ENCODE measurements at regions not wholly inside any gene's neighbourhood (a gene's known extent, or its start where the extent isn't known, plus 50 kb on each side); places are given as distances from the start of the nearest gene placed in this dataset.

DNA sequence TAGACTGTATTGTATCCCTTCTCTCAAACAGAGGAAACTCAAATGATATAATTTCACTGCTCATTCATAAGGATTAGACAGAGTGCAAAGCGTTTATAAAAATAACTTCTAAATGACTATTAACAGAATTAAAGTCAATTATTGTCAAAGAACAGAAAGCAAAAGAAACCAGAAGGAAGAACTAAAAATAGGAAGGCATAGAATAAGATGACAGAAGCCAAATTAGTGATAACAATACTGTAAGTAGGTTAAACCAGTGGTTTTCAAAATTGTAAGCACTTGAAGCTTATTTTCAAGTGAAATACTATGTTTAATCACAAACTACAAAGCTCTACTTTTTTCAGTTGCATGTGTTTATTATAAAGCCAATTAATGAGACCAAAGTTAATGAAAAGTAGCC is 305.2 kb downstream of the PPP1R2C start:
- no peak for DNase-seq (ENCODE audit: extremely low spot score)
- ChIA-PET CTCF (no interaction called here), POLR2A (no interaction called here)
- no peak for TF ChIP-seq FOXA1 (IDR thresholded peaks at IDR 0.05)
- TF ChIP-seq FOXK2 (IDR thresholded peaks at IDR 0.05), result no peak
- TF ChIP-seq SUZ12 (IDR thresholded peaks at IDR 0.05), result no peak
- TF ChIP-seq BHLHE40 (IDR thresholded peaks at IDR 0.05; ENCODE audit: borderline replicate concordance), result no peak
- no peak for TF ChIP-seq ZNF384 (IDR thresholded peaks at IDR 0.05)
- TF ChIP-seq FOXM1 (IDR thresholded peaks at IDR 0.05; ENCODE audit: borderline replicate concordance), result no peak
- no peak for TF ChIP-seq HDGF (IDR thresholded peaks at IDR 0.05; ENCODE audit: borderline replicate concordance)
- no peak for TF ChIP-seq TARDBP (IDR thresholded peaks at IDR 0.05)
- TF ChIP-seq, protein P1, sequence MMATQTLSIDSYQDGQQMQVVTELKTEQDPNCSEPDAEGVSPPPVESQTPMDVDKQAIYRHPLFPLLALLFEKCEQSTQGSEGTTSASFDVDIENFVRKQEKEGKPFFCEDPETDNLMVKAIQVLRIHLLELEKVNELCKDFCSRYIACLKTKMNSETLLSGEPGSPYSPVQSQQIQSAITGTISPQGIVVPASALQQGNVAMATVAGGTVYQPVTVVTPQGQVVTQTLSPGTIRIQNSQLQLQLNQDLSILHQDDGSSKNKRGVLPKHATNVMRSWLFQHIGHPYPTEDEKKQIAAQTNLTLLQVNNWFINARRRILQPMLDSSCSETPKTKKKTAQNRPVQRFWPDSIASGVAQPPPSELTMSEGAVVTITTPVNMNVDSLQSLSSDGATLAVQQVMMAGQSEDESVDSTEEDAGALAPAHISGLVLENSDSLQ (IDR thresholded peaks at IDR 0.05), result no peak
- TF ChIP-seq NFRKB (IDR thresholded peaks at IDR 0.05), result no peak
- TF ChIP-seq CTBP1 (IDR thresholded peaks at IDR 0.05; ENCODE audit: borderline replicate concordance), result no peak
- no peak for TF ChIP-seq LEF1 (IDR thresholded peaks at IDR 0.05; ENCODE audit: borderline replicate concordance)
- no peak for TF ChIP-seq ARNT (IDR thresholded peaks at IDR 0.05)

DNA sequence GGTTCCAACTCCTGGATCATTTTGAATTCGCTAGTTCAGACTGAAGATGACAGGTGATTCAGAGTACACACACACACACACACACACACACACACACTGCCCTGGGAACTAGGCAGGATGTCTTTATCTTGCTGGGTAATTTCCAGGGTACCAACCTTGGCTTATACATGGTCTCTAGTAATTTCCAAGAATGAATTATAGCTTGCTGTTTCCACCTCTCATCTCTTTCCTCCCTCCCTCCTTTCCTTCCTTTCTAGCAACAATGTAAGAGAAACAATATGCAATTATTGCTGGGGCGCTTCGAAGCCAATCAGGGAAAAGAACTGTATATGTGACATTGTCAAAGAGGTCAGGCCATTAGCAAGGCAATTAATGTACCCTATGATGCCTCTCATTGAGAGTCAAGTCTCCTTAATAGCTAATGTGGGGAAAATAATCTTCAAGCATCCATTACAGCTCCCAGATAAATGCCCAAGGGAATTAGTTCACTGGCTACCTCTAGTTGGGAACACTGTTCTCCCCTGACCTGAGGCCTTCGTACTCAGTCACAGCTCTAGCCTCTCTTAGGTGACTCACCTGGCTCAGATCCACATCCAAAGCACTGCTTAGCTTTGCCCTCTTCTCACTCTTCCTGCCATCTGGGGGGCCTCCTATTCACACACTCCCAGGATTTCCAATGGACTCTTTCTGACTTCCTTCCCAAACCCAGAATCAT is 311.5 kb downstream of the PPP1R2C start:
- TF ChIP-seq FOXK2 (IDR thresholded peaks at IDR 0.05) (no peak), TARDBP (IDR thresholded peaks at IDR 0.05) (no peak), FOXM1 (IDR thresholded peaks at IDR 0.05; ENCODE audit: borderline replicate concordance) (no peak), ARNT (IDR thresholded peaks at IDR 0.05) (no peak), ZNF384 (IDR thresholded peaks at IDR 0.05) (no peak), HDGF (IDR thresholded peaks at IDR 0.05; ENCODE audit: borderline replicate concordance) (no peak), BHLHE40 (IDR thresholded peaks at IDR 0.05; ENCODE audit: borderline replicate concordance) (no peak), SP1 (IDR thresholded peaks at IDR 0.05) (no peak), SUZ12 (IDR thresholded peaks at IDR 0.05) (no peak), FOXA1 (IDR thresholded peaks at IDR 0.05) (no peak), ELF4 (IDR thresholded peaks at IDR 0.05) (no peak), L3MBTL2 (conservative IDR thresholded peaks at IDR 0.05) (no peak), NFRKB (IDR thresholded peaks at IDR 0.05) (no peak), CTBP1 (IDR thresholded peaks at IDR 0.05; ENCODE audit: borderline replicate concordance) (no peak), LEF1 (IDR thresholded peaks at IDR 0.05; ENCODE audit: borderline replicate concordance) (no peak)
- TF ChIP-seq, protein P1 (IDR thresholded peaks at IDR 0.05), result no peak
- no peak for DNase-seq (ENCODE audit: extremely low spot score)
- ChIA-PET POLR2A (no interaction called here), CTCF (no interaction called here)

DNA sequence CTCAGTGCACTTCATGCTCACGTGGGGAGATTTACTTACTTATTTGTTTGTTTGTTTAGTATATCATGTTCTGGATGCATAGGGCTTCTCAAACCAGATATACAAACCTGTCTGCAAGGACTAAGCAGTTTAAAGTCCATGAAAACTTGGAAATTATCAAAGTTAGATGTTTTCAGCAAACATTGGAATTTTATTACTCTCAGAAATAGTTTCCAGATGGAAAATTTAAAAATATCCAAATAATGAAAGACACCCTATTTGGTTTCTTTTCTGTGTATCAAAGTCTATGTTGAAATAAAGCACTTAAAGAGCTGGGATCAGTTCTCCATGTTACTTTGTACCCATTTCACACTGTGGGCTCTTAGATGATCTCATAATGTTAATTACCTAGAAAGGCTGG is 312.1 kb downstream of the PPP1R2C start:
- ChIA-PET CTCF (no interaction called here), POLR2A (no interaction called here)
- TF ChIP-seq ZNF384 (IDR thresholded peaks at IDR 0.05) (no peak), L3MBTL2 (conservative IDR thresholded peaks at IDR 0.05) (no peak), FOXA1 (IDR thresholded peaks at IDR 0.05) (no peak), CTBP1 (IDR thresholded peaks at IDR 0.05; ENCODE audit: borderline replicate concordance) (no peak), TARDBP (IDR thresholded peaks at IDR 0.05) (no peak), SUZ12 (IDR thresholded peaks at IDR 0.05) (no peak)
- no peak for DNase-seq (ENCODE audit: extremely low spot score)

DNA sequence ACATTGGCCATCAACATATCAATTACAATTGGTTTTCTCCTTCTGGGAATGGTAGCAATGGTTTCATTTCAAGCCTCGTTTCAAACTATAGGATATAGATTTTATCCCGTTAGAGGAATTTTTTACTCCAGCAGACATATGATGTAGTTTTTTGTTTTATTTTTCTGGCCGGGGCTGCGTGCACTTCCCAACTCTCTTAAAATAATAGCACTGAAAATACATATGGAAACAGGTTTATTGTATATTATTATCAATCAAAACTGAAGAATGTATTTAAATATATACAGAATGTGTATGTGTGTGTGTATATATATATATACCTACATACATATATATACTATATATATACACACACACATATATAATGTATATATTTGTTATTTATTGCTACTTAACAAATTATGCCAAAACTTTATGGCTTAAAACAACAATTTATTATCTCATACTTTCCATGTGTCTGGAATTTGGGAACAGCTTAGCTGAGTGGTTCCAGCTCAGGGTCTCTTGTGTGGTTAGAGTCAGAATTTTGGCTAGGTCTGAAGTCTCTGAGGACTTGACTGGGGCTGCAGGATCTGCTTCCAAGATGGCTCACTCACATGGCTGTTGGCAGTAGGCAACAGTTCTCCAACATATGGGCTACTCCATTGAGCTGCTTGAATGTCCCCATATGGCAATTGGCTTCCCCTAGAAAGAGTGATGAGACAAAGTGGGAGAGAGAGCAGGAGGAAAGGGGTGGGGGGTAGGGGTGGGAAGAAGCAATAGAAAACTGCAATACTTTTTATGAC is 314.1 kb downstream of the PPP1R2C start:
- TF ChIP-seq LEF1 (IDR thresholded peaks at IDR 0.05; ENCODE audit: borderline replicate concordance) (no peak), SUZ12 (IDR thresholded peaks at IDR 0.05) (no peak), ARNT (IDR thresholded peaks at IDR 0.05) (no peak), SP1 (IDR thresholded peaks at IDR 0.05) (no peak), FOXA1 (IDR thresholded peaks at IDR 0.05) (no peak), ELF4 (IDR thresholded peaks at IDR 0.05) (no peak), FOXK2 (IDR thresholded peaks at IDR 0.05) (no peak), L3MBTL2 (conservative IDR thresholded peaks at IDR 0.05) (no peak), TARDBP (IDR thresholded peaks at IDR 0.05) (no peak)
- TF ChIP-seq, protein P1 (IDR thresholded peaks at IDR 0.05), result no peak
- ChIA-PET POLR2A (no interaction called here), CTCF (no interaction called here)
- no peak for DNase-seq (ENCODE audit: extremely low spot score)

DNA sequence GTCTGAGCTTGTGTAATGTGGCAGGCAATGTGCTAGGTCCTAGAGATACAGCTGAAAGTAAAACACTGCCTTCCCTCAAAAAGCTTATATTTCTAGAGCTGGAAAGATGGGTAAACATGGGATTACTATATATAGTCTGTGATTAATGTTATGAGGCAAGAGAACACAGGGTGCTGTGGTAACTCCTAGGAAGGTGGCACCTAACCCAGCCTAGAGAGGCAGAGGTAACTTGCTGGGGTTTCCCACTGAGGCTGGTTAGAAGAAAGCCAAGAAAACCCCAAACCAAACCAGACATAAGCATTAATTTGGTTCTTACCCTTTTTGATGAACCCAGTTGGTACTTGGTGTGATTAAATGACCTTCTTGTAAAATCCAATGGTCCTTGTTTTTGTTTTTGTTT is 315.0 kb downstream of the PPP1R2C start:
- TF ChIP-seq SP1 (IDR thresholded peaks at IDR 0.05) (no peak), LEF1 (IDR thresholded peaks at IDR 0.05; ENCODE audit: borderline replicate concordance) (no peak), FOXM1 (IDR thresholded peaks at IDR 0.05; ENCODE audit: borderline replicate concordance) (no peak), ELF4 (IDR thresholded peaks at IDR 0.05) (no peak), FOXK2 (IDR thresholded peaks at IDR 0.05) (no peak), TARDBP (IDR thresholded peaks at IDR 0.05) (no peak), NFRKB (IDR thresholded peaks at IDR 0.05) (no peak), HDGF (IDR thresholded peaks at IDR 0.05; ENCODE audit: borderline replicate concordance) (no peak), BHLHE40 (IDR thresholded peaks at IDR 0.05; ENCODE audit: borderline replicate concordance) (no peak), SUZ12 (IDR thresholded peaks at IDR 0.05) (no peak), ARNT (IDR thresholded peaks at IDR 0.05) (no peak), L3MBTL2 (conservative IDR thresholded peaks at IDR 0.05) (no peak), FOXA1 (IDR thresholded peaks at IDR 0.05) (no peak), ZNF384 (IDR thresholded peaks at IDR 0.05) (no peak), CTBP1 (IDR thresholded peaks at IDR 0.05; ENCODE audit: borderline replicate concordance) (no peak)
- TF ChIP-seq, protein P1 (IDR thresholded peaks at IDR 0.05), result no peak
- POLR2A ChIA-PET, result no interaction called here
- CTCF ChIA-PET, result no interaction called here
- no peak for DNase-seq (ENCODE audit: extremely low spot score)

Data from HEK293T (cell line).